WI38 (cell line): ENCODE measurements at regions not wholly inside any gene's neighbourhood (a gene's known extent, or its start where the extent isn't known, plus 50 kb on each side); places are given as distances from the start of the nearest gene placed in this dataset.

Source experiments
- H3K4me3 ChIP-seq: 2 replicates; pipeline ENCODE4 v1.5.1; 2011; ENCODE audit warnings: low read depth, mild to moderate bottlenecking, control low read depth, low read length
- CTCF ChIP-seq: IDR thresholded peaks from 2 replicates; pipeline ENCODE4 v1.5.1; 2012; ENCODE audit warnings: low read depth, mild to moderate bottlenecking, control low read depth, low read length

- TF ChIP-seq CTCF: no peak
These were observed 321.4 kb downstream of the AACS start for GRCh38 chr12:125386652-125387051.

GRCh38 chr12:125387206-125387605 lies 322.0 kb downstream of the AACS start:
- no peak overlapping the region for H3K4me3 ChIP-seq
- no peak for TF ChIP-seq CTCF

More at GRCh38 chr12:125386652-125387051, 321.4 kb downstream of the AACS start:
- H3K4me3 ChIP-seq: no peak overlapping the region

GRCh38 chr12:125389061-125389697 lies 323.9 kb downstream of the AACS start:
- TF ChIP-seq CTCF: no peak
- no peak overlapping the region for H3K4me3 ChIP-seq

- no peak for TF ChIP-seq CTCF
- H3K4me3 ChIP-seq: no peak overlapping the region
These were observed 328.3 kb downstream of the AACS start for GRCh38 chr12:125393569-125393968.

GRCh38 chr12:125395583-125396215 lies 330.5 kb downstream of the AACS start:
- H3K4me3 ChIP-seq: no peak overlapping the region
- no peak for TF ChIP-seq CTCF

- H3K4me3 ChIP-seq: no peak overlapping the region
- TF ChIP-seq CTCF: no peak
These were observed 334.3 kb downstream of the AACS start for GRCh38 chr12:125399489-125399888.
